ENCODE measurements at regions not wholly inside any gene's neighbourhood (a gene's known extent, or its start where the extent isn't known, plus 50 kb on each side); places are given as distances from the start of the nearest gene placed in this dataset.

DNA sequence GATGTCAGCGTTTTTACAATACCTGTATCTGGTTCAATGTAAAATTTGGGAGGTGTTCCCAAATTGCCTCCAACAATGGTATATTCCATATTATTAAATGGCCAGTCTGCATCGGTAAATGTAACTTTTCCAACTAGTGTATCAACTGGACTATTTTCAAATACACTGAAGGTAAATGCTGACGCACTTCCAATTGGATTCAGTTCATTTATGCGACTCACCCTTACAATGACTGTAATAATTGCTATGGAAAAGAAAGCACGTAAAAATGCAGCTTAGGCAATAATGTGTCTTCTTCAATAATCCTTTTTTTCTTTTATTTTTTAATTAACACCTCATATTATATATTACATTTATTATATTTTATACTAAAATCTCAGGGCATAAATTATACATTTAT, 209.1 kb downstream of the HGF start:
- DNase-seq (ENCODE audit: extremely low spot score, unreplicated experiment), result no peak
- H3K27me3 Mint-ChIP-seq, result no peaks in the 10 kb centered on the region
- no peaks in the 10 kb centered on the region for H3K36me3 Mint-ChIP-seq
- H3K4me1 Mint-ChIP-seq (ENCODE audit: unreplicated experiment), result peaks cover 6% of the 10 kb centered on the region
- H3K9me3 Mint-ChIP-seq, result no peaks in the 10 kb centered on the region
- TF ChIP-seq, protein P1, sequence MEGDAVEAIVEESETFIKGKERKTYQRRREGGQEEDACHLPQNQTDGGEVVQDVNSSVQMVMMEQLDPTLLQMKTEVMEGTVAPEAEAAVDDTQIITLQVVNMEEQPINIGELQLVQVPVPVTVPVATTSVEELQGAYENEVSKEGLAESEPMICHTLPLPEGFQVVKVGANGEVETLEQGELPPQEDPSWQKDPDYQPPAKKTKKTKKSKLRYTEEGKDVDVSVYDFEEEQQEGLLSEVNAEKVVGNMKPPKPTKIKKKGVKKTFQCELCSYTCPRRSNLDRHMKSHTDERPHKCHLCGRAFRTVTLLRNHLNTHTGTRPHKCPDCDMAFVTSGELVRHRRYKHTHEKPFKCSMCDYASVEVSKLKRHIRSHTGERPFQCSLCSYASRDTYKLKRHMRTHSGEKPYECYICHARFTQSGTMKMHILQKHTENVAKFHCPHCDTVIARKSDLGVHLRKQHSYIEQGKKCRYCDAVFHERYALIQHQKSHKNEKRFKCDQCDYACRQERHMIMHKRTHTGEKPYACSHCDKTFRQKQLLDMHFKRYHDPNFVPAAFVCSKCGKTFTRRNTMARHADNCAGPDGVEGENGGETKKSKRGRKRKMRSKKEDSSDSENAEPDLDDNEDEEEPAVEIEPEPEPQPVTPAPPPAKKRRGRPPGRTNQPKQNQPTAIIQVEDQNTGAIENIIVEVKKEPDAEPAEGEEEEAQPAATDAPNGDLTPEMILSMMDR (conservative IDR thresholded peaks at IDR 0.05), result no peak
- H3K27ac Mint-ChIP-seq, result no peak overlapping the region
- no peak overlapping the region for H3K4me3 Mint-ChIP-seq

DNA sequence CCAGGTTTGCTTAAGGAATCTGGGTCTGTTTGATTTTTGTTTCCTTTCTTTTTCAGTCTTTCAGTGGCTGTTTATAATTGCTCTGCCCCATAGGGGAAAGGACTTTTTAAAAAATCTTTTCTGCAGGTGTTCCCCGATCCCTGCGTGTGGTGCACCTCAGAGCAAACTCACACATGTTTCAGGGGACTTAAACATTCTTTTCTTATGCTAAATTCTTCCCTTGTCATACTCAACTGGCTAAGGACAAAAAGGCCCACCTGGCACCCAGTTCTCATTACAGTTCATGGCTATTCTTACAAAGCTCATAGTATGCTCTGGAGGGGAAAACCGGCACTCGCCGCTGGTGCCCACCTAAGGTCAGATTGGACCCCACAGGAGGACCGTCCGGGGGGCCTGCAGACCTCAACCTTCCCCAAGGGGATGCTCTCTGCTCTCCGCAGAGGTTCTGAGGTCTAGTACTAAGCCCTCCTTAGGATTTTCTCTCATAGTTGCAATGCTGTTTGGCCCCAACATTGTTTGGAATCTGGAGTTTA, 220.3 kb downstream of the HGF start:
- H3K9me3 Mint-ChIP-seq, result peaks cover 5% of the 10 kb centered on the region
- TF ChIP-seq, protein P1 (conservative IDR thresholded peaks at IDR 0.05), result no peak
- no peaks in the 10 kb centered on the region for H3K36me3 Mint-ChIP-seq
- no peak for DNase-seq (ENCODE audit: extremely low spot score, unreplicated experiment)
- no peak overlapping the region for H3K4me3 Mint-ChIP-seq
- no peaks in the 10 kb centered on the region for H3K4me1 Mint-ChIP-seq (ENCODE audit: unreplicated experiment)
- H3K27ac Mint-ChIP-seq, result no peak overlapping the region
- no peaks in the 10 kb centered on the region for H3K27me3 Mint-ChIP-seq

DNA sequence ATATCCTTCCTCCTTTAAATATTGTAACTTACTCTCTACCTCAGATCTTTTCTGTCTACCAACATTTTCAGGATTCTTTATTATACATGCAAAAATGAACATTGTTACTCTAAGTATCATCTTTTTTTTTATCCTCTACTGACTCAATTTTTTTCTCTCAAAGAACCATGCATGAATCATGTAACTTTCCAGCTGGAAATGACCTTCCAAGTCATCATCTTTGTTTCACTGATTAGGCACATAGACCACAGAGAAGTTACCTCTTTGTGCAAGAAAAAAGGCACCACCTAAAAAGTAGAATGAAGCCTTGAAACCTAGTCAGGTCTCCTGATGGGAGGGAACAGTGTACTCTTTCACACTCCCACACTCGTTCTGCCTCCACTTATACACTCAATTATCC, 234.9 kb downstream of the HGF start:
- DNase-seq (ENCODE audit: extremely low spot score, unreplicated experiment), result no peak
- Mint-ChIP-seq H3K36me3 (no peaks in the 10 kb centered on the region), H3K4me1 (ENCODE audit: unreplicated experiment) (no peaks in the 10 kb centered on the region), H3K27me3 (no peaks in the 10 kb centered on the region), H3K9me3 (no peaks in the 10 kb centered on the region), H3K4me3 (no peak overlapping the region), H3K27ac (no peak overlapping the region)
- TF ChIP-seq, protein P1 (conservative IDR thresholded peaks at IDR 0.05), result no peak

DNA sequence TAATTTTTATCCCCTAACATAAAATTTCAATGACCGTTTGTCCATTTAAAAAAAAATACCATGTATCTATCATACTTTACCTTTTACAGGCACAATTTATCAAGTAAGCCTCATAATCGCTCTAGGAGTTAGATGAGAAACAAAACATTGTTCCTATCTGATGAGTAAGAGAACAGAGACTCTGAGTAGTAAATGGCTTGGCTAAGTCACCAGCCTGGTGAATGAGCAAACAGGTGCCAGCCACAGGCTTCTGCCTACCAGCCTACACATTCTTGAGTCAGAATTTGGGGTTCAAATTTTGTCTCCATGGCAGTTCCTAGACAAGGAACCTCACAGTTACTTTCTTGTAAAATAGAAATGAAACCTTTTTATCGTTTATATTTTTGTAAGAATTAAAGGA, 235.4 kb downstream of the HGF start:
- Mint-ChIP-seq H3K9me3 (no peaks in the 10 kb centered on the region), H3K27me3 (no peaks in the 10 kb centered on the region), H3K4me3 (no peak overlapping the region), H3K4me1 (ENCODE audit: unreplicated experiment) (no peaks in the 10 kb centered on the region), H3K27ac (no peak overlapping the region), H3K36me3 (no peaks in the 10 kb centered on the region)
- no peak for DNase-seq (ENCODE audit: extremely low spot score, unreplicated experiment)
- TF ChIP-seq, protein P1 (conservative IDR thresholded peaks at IDR 0.05), result no peak

GRCh38 chr7:81533931-81534330, 235.9 kb downstream of the HGF start:
- Mint-ChIP-seq H3K27me3 (no peaks in the 10 kb centered on the region), H3K4me3 (no peak overlapping the region), H3K36me3 (no peaks in the 10 kb centered on the region), H3K27ac (no peak overlapping the region), H3K4me1 (ENCODE audit: unreplicated experiment) (no peaks in the 10 kb centered on the region), H3K9me3 (no peaks in the 10 kb centered on the region)
- DNase-seq (ENCODE audit: extremely low spot score, unreplicated experiment), result no peak
- TF ChIP-seq, protein P1 (conservative IDR thresholded peaks at IDR 0.05), result no peak

DNA sequence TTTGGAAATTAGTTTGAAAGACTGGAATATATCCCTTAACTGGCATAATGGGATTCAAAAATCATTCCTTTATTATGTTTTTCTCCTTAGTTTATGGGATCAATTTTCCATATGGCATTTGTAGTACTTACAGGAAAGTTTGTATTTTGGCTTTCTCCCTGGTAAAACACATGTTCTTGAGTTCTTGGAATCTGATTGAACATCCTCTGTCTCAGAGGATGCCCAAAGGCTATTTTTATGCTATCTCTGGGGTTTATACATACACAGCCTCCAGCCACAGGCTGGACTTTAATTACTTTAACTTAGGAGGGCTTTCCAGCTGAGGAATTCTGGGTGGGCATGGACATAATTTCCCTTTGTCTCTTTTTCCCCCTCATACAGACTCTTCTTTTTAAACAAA, 236.4 kb downstream of the HGF start:
- no peak for DNase-seq (ENCODE audit: extremely low spot score, unreplicated experiment)
- Mint-ChIP-seq H3K4me3 (no peak overlapping the region), H3K9me3 (no peaks in the 10 kb centered on the region), H3K36me3 (no peaks in the 10 kb centered on the region), H3K27me3 (no peaks in the 10 kb centered on the region), H3K4me1 (ENCODE audit: unreplicated experiment) (no peaks in the 10 kb centered on the region), H3K27ac (no peak overlapping the region)
- TF ChIP-seq, protein P1 (conservative IDR thresholded peaks at IDR 0.05), result no peak

All from type B pancreatic cell (in vitro differentiated cells).